LNCaP clone FGC (cell line): ENCODE measurements at regions not wholly inside any gene's neighbourhood (a gene's known extent, or its start where the extent isn't known, plus 50 kb on each side); places are given as distances from the start of the nearest gene placed in this dataset.

Experiments
- DNase-seq: peaks from one replicate; pipeline ENCODE4 v3.0.0-alpha.2; 2011; ENCODE audit warnings: low read depth
- H3K4me3 ChIP-seq: 2 replicates; pipeline ENCODE4 v1.5.1; 2011; ENCODE audit warnings: mild to moderate bottlenecking, low read depth, low read length, control low read depth
- CTCF ChIP-seq: IDR thresholded peaks from 2 replicates; pipeline ENCODE4 v1.5.1; 2012; ENCODE audit warnings: mild to moderate bottlenecking; ENCODE audit not compliant: control insufficient read depth, insufficient read depth; ENCODE audit errors: extremely low read depth

GRCh38 chr13:48784916-48785548, 131.3 kb downstream of the CYSLTR2 start:
- DNase-seq: no peak
- TF ChIP-seq CTCF: no peak
- H3K4me3 ChIP-seq: no peak overlapping the region

- TF ChIP-seq CTCF: no peak
- no peak overlapping the region for H3K4me3 ChIP-seq
- no peak for DNase-seq
Measured at GRCh38 chr13:48790199-48790598, 136.5 kb downstream of the CYSLTR2 start.

- TF ChIP-seq CTCF: no peak
- no peak for DNase-seq
- H3K4me3 ChIP-seq: no peak overlapping the region
Measured at GRCh38 chr13:48790966-48791365, 137.2 kb downstream of the CYSLTR2 start.

GRCh38 chr13:48797127-48797526, 143.4 kb downstream of the CYSLTR2 start:
- no peak for TF ChIP-seq CTCF
- DNase-seq: no peak

GRCh38 chr13:48797761-48798160, 144.0 kb downstream of the CYSLTR2 start:
- TF ChIP-seq CTCF: no peak
- no peak overlapping the region for H3K4me3 ChIP-seq

More at GRCh38 chr13:48797127-48797526, 143.4 kb downstream of the CYSLTR2 start:
- no peak overlapping the region for H3K4me3 ChIP-seq

GRCh38 chr13:48798180-48798579, 144.5 kb downstream of the CYSLTR2 start:
- no peak overlapping the region for H3K4me3 ChIP-seq
- DNase-seq: no peak
- TF ChIP-seq CTCF: no peak

More at GRCh38 chr13:48797761-48798160, 144.0 kb downstream of the CYSLTR2 start:
- no peak for DNase-seq

- DNase-seq: no peak
- no peak overlapping the region for H3K4me3 ChIP-seq
- no peak for TF ChIP-seq CTCF
Measured at GRCh38 chr13:48801255-48801654, 147.5 kb downstream of the CYSLTR2 start.
